ENCODE measurements at regions not wholly inside any gene's neighbourhood (a gene's known extent, or its start where the extent isn't known, plus 50 kb on each side); places are given as distances from the start of the nearest gene placed in this dataset.

DNA sequence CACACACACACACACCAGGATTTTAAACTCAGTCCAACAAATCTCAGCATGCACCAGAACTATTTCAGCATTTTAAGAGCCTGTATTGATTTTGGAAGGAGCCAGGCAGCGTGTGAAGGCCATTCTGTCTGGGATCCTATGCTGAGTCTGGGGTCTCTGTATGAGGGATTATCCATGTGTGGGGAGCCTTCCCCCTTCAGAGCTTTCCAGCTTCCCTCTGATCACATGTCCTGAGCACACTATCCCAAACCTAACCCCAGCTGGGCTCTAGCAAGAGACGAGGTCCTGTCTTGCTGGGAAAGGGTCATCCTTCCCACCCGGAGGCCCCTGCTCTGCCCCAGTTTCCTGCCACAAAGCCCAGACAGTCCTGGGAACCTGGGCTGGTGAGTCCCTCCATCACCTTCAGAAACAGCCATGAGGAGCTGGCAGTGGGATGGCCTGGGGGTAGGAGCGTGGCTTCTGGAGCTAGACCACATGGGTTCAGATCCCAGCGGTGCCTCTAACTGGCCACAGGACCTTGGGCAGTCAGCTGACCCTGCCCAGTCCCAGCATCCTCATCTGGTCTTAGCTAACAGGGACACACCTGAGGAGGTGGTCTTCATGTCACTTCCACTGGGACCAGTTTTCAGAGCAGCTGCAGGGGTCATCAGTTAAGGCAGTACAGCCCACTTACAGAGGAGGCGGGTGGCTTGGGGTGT lies 79.6 kb upstream of the RET start (continued):
- no peak for TF ChIP-seq ZNF274 (IDR thresholded peaks at IDR 0.05; ENCODE audit: insufficient read depth, insufficient read length)

DNA sequence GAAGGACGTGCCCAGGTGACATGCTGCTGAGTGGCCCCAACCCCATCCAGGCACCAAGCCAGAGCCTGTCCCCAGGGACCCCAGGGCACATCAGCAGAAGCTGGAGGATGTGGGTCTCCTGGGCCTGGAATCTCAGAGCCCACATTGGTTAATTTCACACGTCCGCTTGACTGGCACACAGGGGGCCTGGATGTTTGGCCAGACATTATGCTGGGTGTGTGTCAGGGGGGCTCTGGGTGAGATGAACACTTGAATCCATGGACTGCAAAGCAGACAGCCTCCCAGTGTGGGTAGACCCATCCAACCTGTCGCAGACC lies 79.1 kb upstream of the RET start:
- DNase-seq (ENCODE audit: low read depth, low spot score) = no peak
- H2AFZ ChIP-seq (ENCODE audit: control insufficient read depth, low read depth, low read length) = no peak overlapping the region
- ChIA-PET CTCF (no interaction called here), RAD21 (ENCODE audit: unreplicated experiment) (no interaction called here), SMC1A (ENCODE audit: uncharacterized antibody, unreplicated experiment) (no interaction called here), POLR2A (no interaction called here)
- no peaks in the 10 kb centered on the region for H3K4me1 ChIP-seq (ENCODE audit: control insufficient read depth, insufficient read depth, low read length)
- 41% methylated on average over 4 of the region's 4 CpGs for WGBS (ENCODE audit: insufficient coverage, insufficient replicate concordance, low lambda C conversion rate, missing lambda C conversion rate)
- TF ChIP-seq NR2C2 (IDR thresholded peaks at IDR 0.05; ENCODE audit: borderline replicate concordance, control insufficient read depth, insufficient read length, low read depth) = no peak
- TF ChIP-seq, protein P1, sequence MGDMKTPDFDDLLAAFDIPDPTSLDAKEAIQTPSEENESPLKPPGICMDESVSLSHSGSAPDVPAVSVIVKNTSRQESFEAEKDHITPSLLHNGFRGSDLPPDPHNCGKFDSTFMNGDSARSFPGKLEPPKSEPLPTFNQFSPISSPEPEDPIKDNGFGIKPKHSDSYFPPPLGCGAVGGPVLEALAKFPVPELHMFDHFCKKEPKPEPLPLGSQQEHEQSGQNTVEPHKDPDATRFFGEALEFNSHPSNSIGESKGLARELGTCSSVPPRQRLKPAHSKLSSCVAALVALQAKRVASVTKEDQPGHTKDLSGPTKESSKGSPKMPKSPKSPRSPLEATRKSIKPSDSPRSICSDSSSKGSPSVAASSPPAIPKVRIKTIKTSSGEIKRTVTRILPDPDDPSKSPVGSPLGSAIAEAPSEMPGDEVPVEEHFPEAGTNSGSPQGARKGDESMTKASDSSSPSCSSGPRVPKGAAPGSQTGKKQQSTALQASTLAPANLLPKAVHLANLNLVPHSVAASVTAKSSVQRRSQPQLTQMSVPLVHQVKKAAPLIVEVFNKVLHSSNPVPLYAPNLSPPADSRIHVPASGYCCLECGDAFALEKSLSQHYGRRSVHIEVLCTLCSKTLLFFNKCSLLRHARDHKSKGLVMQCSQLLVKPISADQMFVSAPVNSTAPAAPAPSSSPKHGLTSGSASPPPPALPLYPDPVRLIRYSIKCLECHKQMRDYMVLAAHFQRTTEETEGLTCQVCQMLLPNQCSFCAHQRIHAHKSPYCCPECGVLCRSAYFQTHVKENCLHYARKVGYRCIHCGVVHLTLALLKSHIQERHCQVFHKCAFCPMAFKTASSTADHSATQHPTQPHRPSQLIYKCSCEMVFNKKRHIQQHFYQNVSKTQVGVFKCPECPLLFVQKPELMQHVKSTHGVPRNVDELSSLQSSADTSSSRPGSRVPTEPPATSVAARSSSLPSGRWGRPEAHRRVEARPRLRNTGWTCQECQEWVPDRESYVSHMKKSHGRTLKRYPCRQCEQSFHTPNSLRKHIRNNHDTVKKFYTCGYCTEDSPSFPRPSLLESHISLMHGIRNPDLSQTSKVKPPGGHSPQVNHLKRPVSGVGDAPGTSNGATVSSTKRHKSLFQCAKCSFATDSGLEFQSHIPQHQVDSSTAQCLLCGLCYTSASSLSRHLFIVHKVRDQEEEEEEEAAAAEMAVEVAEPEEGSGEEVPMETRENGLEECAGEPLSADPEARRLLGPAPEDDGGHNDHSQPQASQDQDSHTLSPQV (IDR thresholded peaks at IDR 0.05) = no peak
- TF ChIP-seq, protein P2, sequence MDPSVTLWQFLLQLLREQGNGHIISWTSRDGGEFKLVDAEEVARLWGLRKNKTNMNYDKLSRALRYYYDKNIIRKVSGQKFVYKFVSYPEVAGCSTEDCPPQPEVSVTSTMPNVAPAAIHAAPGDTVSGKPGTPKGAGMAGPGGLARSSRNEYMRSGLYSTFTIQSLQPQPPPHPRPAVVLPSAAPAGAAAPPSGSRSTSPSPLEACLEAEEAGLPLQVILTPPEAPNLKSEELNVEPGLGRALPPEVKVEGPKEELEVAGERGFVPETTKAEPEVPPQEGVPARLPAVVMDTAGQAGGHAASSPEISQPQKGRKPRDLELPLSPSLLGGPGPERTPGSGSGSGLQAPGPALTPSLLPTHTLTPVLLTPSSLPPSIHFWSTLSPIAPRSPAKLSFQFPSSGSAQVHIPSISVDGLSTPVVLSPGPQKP (IDR thresholded peaks at IDR 0.05; ENCODE audit: low read depth, low read length) = no peak
- H3K79me2 ChIP-seq (ENCODE audit: control insufficient read depth, insufficient read depth, low read length) = no peaks in the 10 kb centered on the region
- FAIRE-seq = no peak
- BruUV-seq (replicated peaks) = no TSS peak
- H3K9me3 ChIP-seq (replicated peaks; ENCODE audit: control insufficient read depth, insufficient read depth, low read length) = no peaks in the 10 kb centered on the region
- H4K20me1 ChIP-seq (ENCODE audit: control insufficient read depth, insufficient read depth) = no peaks in the 10 kb centered on the region
- H3K4me3 ChIP-seq = no peak overlapping the region
- in situ Hi-C loops (cut with MboI) (no loop called here), intact Hi-C loops (cut with micrococcal nuclease; ENCODE audit: unreplicated experiment) (no loop called here)
- H3K4me2 ChIP-seq (ENCODE audit: control insufficient read depth, insufficient read depth) = no peak overlapping the region
- no peak overlapping the region for H3K27ac ChIP-seq (ENCODE audit: control insufficient read depth, insufficient read depth)
- H3K9ac ChIP-seq (ENCODE audit: control insufficient read depth, insufficient read depth, low read length) = no peak overlapping the region
- H3K27me3 ChIP-seq (replicated peaks in 1 of 2; ENCODE audit: control insufficient read depth in 2 of 2, insufficient read depth in 2 of 2, low read length in 1 of 2) = no peaks in the 10 kb centered on the region
- no peak for ATAC-seq
- no peaks in the 10 kb centered on the region for H3K36me3 ChIP-seq (ENCODE audit: control insufficient read depth in 2 of 2, insufficient read depth in 2 of 2, low read length in 1 of 2)

Measured in GM12878 (cell line).